HEK293 (cell line): ENCODE measurements at regions not wholly inside any gene's neighbourhood (a gene's known extent, or its start where the extent isn't known, plus 50 kb on each side); places are given as distances from the start of the nearest gene placed in this dataset.

Source experiments
- CTCF ChIP-seq: fragments of 450-650 bp; formaldehyde crosslinking; IDR thresholded peaks from 2 replicates; pipeline ENCODE4 v1.5.1; 2016; ENCODE audit warnings: missing biosample characterization, missing genetic modification characterization
- ZBTB44 ChIP-seq: fragments of 450-650 bp; IDR thresholded peaks from 2 replicates; pipeline ENCODE4 v1.5.1; 2018; ENCODE audit warnings: missing biosample characterization, mild to moderate bottlenecking, missing genetic modification characterization
- ZEB2 ChIP-seq: fragments of 450-650 bp; formaldehyde crosslinking; IDR thresholded peaks from 2 replicates; pipeline ENCODE4 v1.5.1; 2016; ENCODE audit warnings: missing biosample characterization, missing genetic modification characterization
- ZNF274 ChIP-seq, 2 experiments: fragments of 200-500 bp in 1 of 2; fragments of 450-650 bp in 1 of 2; sonication (Bioruptor generic) in 1 of 2; formaldehyde crosslinking in 1 of 2; IDR thresholded peaks; 2 replicates each; pipeline versions ENCODE4 v1.5.1 to v1.6.1; 2014 to 2016; ENCODE audit warnings: borderline replicate concordance in 1 of 2, inconsistent platforms in 1 of 2, low read length in 1 of 2, missing biosample characterization in 1 of 2, missing genetic modification characterization in 1 of 2
- ZNF335 ChIP-seq: fragments of 450-650 bp; formaldehyde crosslinking; conservative IDR thresholded peaks from 2 replicates; pipeline ENCODE4 v1.5.1; 2016; ENCODE audit warnings: missing biosample characterization, missing genetic modification characterization
- ZNF558 ChIP-seq: fragments of 450-650 bp; formaldehyde crosslinking; IDR thresholded peaks from 2 replicates; pipeline ENCODE4 v1.5.1; 2016; ENCODE audit warnings: missing biosample characterization, missing genetic modification characterization
- ZNF660 ChIP-seq: fragments of 450-650 bp; IDR thresholded peaks from 2 replicates; pipeline ENCODE4 v1.5.1; 2018; ENCODE audit warnings: missing biosample characterization, mild to moderate bottlenecking, missing genetic modification characterization
- ZSCAN23 ChIP-seq: fragments of 450-650 bp; formaldehyde crosslinking; IDR thresholded peaks from 2 replicates; pipeline ENCODE4 v1.5.1; 2016; ENCODE audit warnings: missing biosample characterization, missing genetic modification characterization
- TF ChIP-seq, protein P1 (sequence below): fragments of 450-650 bp; formaldehyde crosslinking; IDR thresholded peaks from 2 replicates; pipeline ENCODE4 v1.5.1; 2016; ENCODE audit warnings: missing biosample characterization, missing genetic modification characterization

- no peak for TF ChIP-seq ZSCAN23 (tag by site-specific recombination)
- TF ChIP-seq ZNF558 (tag by site-specific recombination): no peak
- TF ChIP-seq ZBTB44 (tag by site-specific recombination): no peak
- no peak for TF ChIP-seq ZNF274 (IDR thresholded peaks at IDR 0.05; ENCODE audit: low read length)
- no peak for TF ChIP-seq ZNF274 (tag by site-specific recombination; IDR thresholded peaks at IDR 0.05; ENCODE audit: borderline replicate concordance)
- TF ChIP-seq, protein P1, sequence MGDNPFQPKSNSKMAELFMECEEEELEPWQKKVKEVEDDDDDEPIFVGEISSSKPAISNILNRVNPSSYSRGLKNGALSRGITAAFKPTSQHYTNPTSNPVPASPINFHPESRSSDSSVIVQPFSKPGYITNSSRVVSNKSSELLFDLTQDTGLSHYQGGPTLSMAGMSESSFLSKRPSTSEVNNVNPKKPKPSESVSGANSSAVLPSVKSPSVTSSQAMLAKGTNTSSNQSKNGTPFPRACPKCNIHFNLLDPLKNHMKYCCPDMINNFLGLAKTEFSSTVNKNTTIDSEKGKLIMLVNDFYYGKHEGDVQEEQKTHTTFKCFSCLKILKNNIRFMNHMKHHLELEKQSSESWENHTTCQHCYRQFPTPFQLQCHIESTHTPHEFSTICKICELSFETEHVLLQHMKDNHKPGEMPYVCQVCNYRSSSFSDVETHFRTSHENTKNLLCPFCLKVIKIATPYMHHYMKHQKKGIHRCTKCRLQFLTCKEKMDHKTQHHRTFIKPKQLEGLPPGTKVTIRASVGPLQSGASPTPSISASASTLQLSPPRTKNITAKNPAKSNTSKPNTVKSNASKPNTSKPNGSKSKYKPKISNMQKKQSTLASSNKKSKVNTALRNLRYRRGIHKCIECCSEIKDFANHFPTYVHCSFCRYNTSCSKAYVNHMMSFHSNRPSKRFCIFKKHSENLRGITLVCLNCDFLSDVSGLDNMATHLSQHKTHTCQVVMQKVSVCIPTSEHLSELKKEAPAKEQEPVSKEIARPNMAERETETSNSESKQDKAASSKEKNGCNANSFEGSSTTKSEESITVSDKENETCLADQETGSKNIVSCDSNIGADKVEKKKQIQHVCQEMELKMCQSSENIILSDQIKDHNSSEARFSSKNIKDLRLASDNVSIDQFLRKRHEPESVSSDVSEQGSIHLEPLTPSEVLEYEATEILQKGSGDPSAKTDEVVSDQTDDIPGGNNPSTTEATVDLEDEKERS (tag by site-specific recombination): no peak
- no peak for TF ChIP-seq CTCF (tag by site-specific recombination)
- no peak for TF ChIP-seq ZNF335 (tag by site-specific recombination)
- no peak for TF ChIP-seq ZEB2 (tag by site-specific recombination)
- TF ChIP-seq ZNF660 (tag by site-specific recombination): no peak
Measured at GRCh38 chr18:52200406-52200805, 139.6 kb upstream of the DCC start.
